SK-N-SH treated with all-trans-retinoic acid at 6 μM for 48 hours (cell line): ENCODE measurements at regions not wholly inside any gene's neighbourhood (a gene's known extent, or its start where the extent isn't known, plus 50 kb on each side); places are given as distances from the start of the nearest gene placed in this dataset.

Experiments
- ATAC-seq: fragments of 200-7000 bp; cut with Tn5 transposase; 3 replicates; pipeline ENCODE4 v1.9.1; 2020; ENCODE audit warnings: mild to moderate bottlenecking, moderate library complexity
- ARNTL ChIP-seq: fragments of 450-650 bp; formaldehyde crosslinking; IDR thresholded peaks from 2 replicates; pipeline ENCODE4 v1.5.0; 2020; ENCODE audit warnings: low read depth, mild to moderate bottlenecking, moderate library complexity, borderline replicate concordance
- CREB5 ChIP-seq: fragments of 250-450 bp; sonication (Bioruptor Pico); IDR thresholded peaks from 2 replicates; pipeline ENCODE4 v1.5.1; 2020; ENCODE audit warnings: low read depth, mild to moderate bottlenecking, moderate library complexity
- CSDC2 ChIP-seq: fragments of 250-450 bp; sonication (Bioruptor Pico); IDR thresholded peaks from 2 replicates; pipeline ENCODE4 v1.5.0; 2020; ENCODE audit warnings: mild to moderate bottlenecking, moderate library complexity
- GLIS3 ChIP-seq: fragments of 250-450 bp; sonication (Bioruptor Pico); IDR thresholded peaks from 2 replicates; pipeline ENCODE4 v1.5.0; 2020; ENCODE audit warnings: mild to moderate bottlenecking, moderate library complexity
- ISL1 ChIP-seq: fragments of 250-450 bp; sonication (Bioruptor Pico); IDR thresholded peaks from 2 replicates; pipeline ENCODE4 v2.1.2; 2022; ENCODE audit warnings: mild to moderate bottlenecking, moderate library complexity
- PPARA ChIP-seq: fragments of 250-450 bp; sonication (Bioruptor Pico); IDR thresholded peaks from 2 replicates; pipeline ENCODE4 v1.5.0; 2020; ENCODE audit warnings: mild to moderate bottlenecking, borderline replicate concordance
- RARB ChIP-seq: fragments of 250-450 bp; sonication (Bioruptor Pico); IDR thresholded peaks from 2 replicates; pipeline ENCODE4 v1.8.0; 2021; ENCODE audit warnings: mild to moderate bottlenecking, moderate library complexity
- SNAI2 ChIP-seq: fragments of 250-450 bp; sonication (Bioruptor Pico); IDR thresholded peaks from 2 replicates; pipeline ENCODE4 v1.5.0; 2020; ENCODE audit warnings: mild to moderate bottlenecking, moderate library complexity
- TOX ChIP-seq: fragments of 250-450 bp; sonication (Bioruptor Pico); IDR thresholded peaks from 2 replicates; pipeline ENCODE4 v1.8.0; 2021; ENCODE audit warnings: mild to moderate bottlenecking, moderate library complexity, borderline replicate concordance
- TSHZ2 ChIP-seq: fragments of 250-450 bp; sonication (Bioruptor Pico); IDR thresholded peaks from 2 replicates; pipeline ENCODE4 v1.5.0; 2020; ENCODE audit warnings: mild to moderate bottlenecking, moderate library complexity
- ZC3H10 ChIP-seq: fragments of 250-450 bp; sonication (Bioruptor Pico); IDR thresholded peaks from 2 replicates; pipeline ENCODE4 v1.5.1; 2021; ENCODE audit warnings: mild to moderate bottlenecking, moderate library complexity
- ZFP3 ChIP-seq: fragments of 250-450 bp; sonication (Bioruptor Pico); IDR thresholded peaks from 2 replicates; pipeline ENCODE4 v1.5.0; 2020; ENCODE audit warnings: mild to moderate bottlenecking, moderate library complexity
- ZFP30 ChIP-seq: fragments of 450-650 bp; formaldehyde crosslinking; IDR thresholded peaks from 2 replicates; pipeline ENCODE4 v1.5.0; 2022; ENCODE audit warnings: mild to moderate bottlenecking, moderate library complexity
- ZNF565 ChIP-seq: fragments of 450-650 bp; formaldehyde crosslinking; conservative IDR thresholded peaks from 2 replicates; pipeline ENCODE4 v1.5.0; 2020; ENCODE audit warnings: low read depth, mild to moderate bottlenecking, moderate library complexity
- ZNF70 ChIP-seq: fragments of 450-650 bp; formaldehyde crosslinking; IDR thresholded peaks from 2 replicates; pipeline ENCODE4 v1.5.0; 2020; ENCODE audit warnings: mild to moderate bottlenecking, moderate library complexity
- ZNF8 ChIP-seq: fragments of 450-650 bp; formaldehyde crosslinking; IDR thresholded peaks from 2 replicates; pipeline ENCODE4 v1.5.0; 2020; ENCODE audit warnings: mild to moderate bottlenecking, moderate library complexity
- TF ChIP-seq, protein P1 (sequence below): fragments of 250-450 bp; sonication (Bioruptor Pico); IDR thresholded peaks from 2 replicates; pipeline ENCODE4 v1.8.0; 2020; ENCODE audit warnings: mild to moderate bottlenecking, moderate library complexity, borderline replicate concordance
- TF ChIP-seq, protein P2 (sequence below): fragments of 250-450 bp; sonication (Bioruptor Pico); IDR thresholded peaks from 2 replicates; pipeline ENCODE4 v1.5.1; 2021; ENCODE audit warnings: mild to moderate bottlenecking, moderate library complexity
- TF ChIP-seq, protein P3 (sequence below): fragments of 250-450 bp; sonication (Bioruptor Pico); IDR thresholded peaks from 2 replicates; pipeline ENCODE4 v1.8.0; 2021; ENCODE audit warnings: low read depth, mild to moderate bottlenecking, moderate library complexity, borderline replicate concordance

- TF ChIP-seq ARNTL (no peak), ZFP30 (no peak), ZNF70 (CRISPR knock-in tag) (no peak), CSDC2 (CRISPR knock-in tag) (0 out of 2 replicates have a peak, but pooled peaks have one; percentile 29), RARB (CRISPR knock-in tag) (no peak), SNAI2 (CRISPR knock-in tag) (no peak), ZC3H10 (no peak), GLIS3 (CRISPR knock-in tag) (no peak), ISL1 (CRISPR knock-in tag) (no peak; the same call in none of the 2 replicates), ZFP3 (no peak)
- TF ChIP-seq, protein P1, sequence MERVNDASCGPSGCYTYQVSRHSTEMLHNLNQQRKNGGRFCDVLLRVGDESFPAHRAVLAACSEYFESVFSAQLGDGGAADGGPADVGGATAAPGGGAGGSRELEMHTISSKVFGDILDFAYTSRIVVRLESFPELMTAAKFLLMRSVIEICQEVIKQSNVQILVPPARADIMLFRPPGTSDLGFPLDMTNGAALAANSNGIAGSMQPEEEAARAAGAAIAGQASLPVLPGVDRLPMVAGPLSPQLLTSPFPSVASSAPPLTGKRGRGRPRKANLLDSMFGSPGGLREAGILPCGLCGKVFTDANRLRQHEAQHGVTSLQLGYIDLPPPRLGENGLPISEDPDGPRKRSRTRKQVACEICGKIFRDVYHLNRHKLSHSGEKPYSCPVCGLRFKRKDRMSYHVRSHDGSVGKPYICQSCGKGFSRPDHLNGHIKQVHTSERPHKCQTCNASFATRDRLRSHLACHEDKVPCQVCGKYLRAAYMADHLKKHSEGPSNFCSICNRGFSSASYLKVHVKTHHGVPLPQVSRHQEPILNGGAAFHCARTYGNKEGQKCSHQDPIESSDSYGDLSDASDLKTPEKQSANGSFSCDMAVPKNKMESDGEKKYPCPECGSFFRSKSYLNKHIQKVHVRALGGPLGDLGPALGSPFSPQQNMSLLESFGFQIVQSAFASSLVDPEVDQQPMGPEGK (CRISPR knock-in tag): peak; percentile 24; the same call in 1 of the 2 replicates
Measured at GRCh38 chr2:207258263-207258991, 92.7 kb upstream of the KLF7 start.

DNA sequence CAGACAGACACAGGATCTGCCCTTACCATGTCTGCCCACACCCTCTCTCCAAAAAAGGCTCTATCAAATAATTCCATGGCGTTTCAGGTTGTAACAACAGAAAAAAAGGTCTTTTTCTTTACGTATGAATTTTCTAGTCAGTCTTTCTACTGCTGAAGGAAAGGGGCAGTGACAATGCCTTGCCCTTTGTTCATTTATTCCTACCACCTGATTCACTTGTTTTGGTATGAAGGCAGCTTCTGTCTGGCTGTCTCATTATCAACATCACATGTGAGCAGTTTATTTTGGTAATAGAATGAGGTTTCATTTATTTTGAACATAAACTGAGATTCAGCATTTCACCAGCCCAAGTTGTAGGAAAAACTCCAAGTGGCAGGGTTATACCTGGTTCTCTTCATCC is 94.3 kb upstream of the KLF7 start:
- ATAC-seq: no peak
- TF ChIP-seq ZFP30: no peak
- no peak for TF ChIP-seq ZNF8
- TF ChIP-seq TSHZ2 (CRISPR knock-in tag): no peak
- TF ChIP-seq, protein P2, sequence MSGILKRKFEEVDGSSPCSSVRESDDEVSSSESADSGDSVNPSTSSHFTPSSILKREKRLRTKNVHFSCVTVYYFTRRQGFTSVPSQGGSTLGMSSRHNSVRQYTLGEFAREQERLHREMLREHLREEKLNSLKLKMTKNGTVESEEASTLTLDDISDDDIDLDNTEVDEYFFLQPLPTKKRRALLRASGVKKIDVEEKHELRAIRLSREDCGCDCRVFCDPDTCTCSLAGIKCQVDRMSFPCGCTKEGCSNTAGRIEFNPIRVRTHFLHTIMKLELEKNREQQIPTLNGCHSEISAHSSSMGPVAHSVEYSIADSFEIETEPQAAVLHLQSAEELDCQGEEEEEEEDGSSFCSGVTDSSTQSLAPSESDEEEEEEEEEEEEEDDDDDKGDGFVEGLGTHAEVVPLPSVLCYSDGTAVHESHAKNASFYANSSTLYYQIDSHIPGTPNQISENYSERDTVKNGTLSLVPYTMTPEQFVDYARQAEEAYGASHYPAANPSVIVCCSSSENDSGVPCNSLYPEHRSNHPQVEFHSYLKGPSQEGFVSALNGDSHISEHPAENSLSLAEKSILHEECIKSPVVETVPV (CRISPR knock-in tag): no peak
- TF ChIP-seq CSDC2 (CRISPR knock-in tag): no peak
- TF ChIP-seq ZFP3: no peak
- no peak for TF ChIP-seq TOX (CRISPR knock-in tag)
- no peak for TF ChIP-seq ZNF70 (CRISPR knock-in tag)
- TF ChIP-seq ZNF565 (CRISPR knock-in tag): no peak
- TF ChIP-seq PPARA (CRISPR knock-in tag): no peak
- no peak for TF ChIP-seq CREB5 (CRISPR knock-in tag)
- TF ChIP-seq, protein P3, sequence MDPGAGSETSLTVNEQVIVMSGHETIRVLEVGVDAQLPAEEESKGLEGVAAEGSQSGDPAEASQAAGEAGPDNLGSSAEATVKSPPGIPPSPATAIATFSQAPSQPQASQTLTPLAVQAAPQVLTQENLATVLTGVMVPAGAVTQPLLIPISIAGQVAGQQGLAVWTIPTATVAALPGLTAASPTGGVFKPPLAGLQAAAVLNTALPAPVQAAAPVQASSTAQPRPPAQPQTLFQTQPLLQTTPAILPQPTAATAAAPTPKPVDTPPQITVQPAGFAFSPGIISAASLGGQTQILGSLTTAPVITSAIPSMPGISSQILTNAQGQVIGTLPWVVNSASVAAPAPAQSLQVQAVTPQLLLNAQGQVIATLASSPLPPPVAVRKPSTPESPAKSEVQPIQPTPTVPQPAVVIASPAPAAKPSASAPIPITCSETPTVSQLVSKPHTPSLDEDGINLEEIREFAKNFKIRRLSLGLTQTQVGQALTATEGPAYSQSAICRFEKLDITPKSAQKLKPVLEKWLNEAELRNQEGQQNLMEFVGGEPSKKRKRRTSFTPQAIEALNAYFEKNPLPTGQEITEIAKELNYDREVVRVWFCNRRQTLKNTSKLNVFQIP (CRISPR knock-in tag): no peak
- TF ChIP-seq, protein P1 (CRISPR knock-in tag): no peak
- no peak for TF ChIP-seq RARB (CRISPR knock-in tag)
- TF ChIP-seq, all 23 proteins: peak for 0

More at GRCh38 chr2:207258263-207258991, 92.7 kb upstream of the KLF7 start:
- ATAC-seq: peak; percentile 67
